HG02763 (cell line): ENCODE measurements at regions not wholly inside any gene's neighbourhood (a gene's known extent, or its start where the extent isn't known, plus 50 kb on each side); places are given as distances from the start of the nearest gene placed in this dataset.
"Not testable (repeated sequence)": the region's sequence is repeated elsewhere in the genome, so short reads cannot be mapped to it uniquely, and the experiment has no call there.

Experiments
- ATAC-seq: cut with Tn5 transposase; IDR thresholded peaks from one replicate; pipeline ENCODE4 v1.9.1; 2021; ENCODE audit warnings: mild to moderate bottlenecking, moderate library complexity; ENCODE audit not compliant: unreplicated experiment

DNA sequence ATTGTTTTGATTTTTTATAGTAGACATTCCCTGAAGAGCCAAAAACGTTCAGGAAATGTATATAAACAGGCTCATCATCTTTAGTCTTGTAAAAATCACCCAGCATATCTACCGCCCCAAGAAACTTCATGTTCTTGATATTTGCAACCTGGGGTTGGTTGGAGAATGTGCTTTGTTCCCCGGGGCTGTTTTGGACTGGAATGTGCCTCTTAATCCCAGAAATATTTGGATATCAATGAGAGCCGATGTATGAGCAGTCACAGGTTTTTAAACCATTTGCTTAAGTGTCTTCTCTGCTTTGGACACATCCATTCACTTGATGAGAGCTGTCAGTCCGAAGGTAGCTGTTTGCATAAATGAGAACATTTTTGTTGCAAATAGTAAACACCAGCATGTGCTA is 449.7 kb downstream of the PCDH7 start:
- no peak for ATAC-seq

DNA sequence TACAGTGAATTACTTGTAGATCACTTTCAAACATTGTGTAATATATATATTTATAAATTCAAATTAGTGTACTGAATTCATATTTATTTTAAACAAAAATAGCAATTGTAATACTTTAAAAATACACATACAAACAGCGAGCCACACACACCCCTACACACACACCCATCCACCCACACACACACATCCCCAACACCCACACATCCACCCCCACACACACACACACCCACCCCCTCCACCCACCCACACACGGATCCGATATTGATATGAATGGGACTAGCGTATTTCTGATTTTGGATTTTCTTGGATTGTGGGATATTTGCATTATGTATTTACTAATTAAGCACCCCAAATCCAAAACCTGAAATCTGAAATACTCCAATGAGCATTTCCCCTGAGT is 451.2 kb downstream of the PCDH7 start:
- no peak for ATAC-seq

DNA sequence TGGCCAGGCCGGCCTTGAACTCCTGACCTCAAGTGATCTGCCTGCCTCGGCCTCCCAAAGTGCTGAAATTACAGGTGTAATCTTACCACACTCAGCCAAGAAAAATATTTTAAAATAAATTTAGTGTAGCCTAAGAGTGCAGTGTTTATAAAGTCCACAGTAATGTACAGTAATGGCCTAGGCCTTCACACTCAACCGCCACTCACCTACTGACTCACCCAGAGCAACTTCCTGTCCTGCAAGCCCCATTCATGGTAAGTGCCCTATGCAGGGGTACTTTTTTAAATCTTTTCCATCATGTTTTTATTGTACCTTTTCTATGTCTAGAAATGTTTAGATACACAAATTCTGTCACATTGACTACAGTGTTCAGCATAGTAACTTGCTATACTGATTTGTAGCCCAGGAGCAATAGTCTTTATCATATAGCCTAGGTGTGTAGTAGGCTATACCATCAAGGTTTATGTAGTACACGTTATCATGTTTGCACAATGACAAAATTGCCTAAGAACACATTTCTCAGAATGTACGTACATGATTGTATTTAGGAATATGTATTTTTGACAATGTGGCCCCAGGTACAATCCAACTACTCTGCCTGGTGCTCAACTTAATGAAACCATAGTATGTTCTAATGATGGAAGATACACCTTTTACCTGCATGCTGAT is 455.2 kb downstream of the PCDH7 start:
- no peak for ATAC-seq

DNA sequence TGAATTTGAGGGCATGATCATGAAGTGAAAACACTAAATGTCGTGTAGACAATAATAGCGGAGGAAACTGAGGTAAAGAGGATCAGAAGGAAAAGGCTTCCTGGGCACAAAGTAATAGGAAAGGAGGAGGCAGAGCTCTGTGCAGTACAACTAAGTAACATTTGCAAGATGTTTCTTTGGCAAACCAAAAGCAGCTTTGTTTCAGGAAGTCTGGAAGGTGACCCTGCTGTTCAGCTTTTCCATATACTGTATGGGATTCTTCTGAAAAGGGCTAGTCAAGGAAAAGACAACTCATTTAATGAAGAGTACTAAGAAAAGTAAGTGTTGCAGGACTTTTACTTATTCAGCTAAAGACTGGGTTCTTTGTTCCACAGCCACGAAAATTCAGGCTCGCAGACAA is 463.1 kb downstream of the PCDH7 start:
- ATAC-seq, result no peak

DNA sequence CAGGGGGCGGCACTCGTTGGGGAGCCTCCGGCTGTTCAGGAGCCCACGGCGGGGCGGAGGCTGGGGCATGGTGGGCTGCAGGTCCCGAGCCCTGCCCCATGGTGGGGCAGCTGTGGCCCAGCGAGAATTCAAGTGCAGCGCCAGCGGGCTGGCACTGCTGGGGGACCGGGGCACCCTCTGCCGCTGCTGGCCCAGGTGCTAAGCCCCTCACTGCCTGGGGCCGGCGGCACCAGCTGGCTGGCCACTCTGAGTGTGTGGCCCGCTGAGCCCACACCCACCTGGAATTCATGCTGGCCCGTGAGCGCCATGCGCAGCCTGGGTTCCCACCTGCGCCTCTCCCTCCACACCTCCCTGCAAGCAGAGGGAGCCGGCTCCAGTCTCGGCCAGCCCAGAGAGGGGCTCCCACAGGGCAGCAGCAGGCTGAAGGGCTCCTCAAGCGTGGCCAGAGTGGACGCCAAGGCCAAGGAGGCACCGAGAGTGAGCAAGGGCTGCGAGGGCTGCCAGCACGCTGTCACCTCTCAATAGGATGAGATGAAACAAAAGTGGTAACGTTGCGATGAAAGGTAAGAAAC is 464.9 kb downstream of the PCDH7 start:
- ATAC-seq, result no peak

DNA sequence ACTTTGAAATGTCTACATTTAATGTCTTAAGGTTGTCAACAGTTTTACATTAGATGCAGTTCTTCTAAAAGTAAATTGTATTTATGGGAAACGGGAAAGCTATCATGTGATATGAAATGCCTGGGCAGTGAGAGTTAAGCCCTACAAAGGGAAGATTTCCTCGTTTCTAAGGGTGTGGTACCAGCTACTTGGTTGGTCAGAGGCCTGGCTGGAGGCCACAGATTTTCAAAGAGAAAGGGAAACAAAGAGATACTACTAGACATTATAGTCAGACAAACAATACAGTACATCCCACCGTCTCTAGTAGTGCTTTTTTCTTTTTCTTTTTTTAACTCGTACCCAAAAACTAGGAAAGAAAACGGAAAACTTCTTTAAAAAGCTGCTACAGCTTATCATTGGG is 467.8 kb downstream of the PCDH7 start:
- ATAC-seq, result no peak

DNA sequence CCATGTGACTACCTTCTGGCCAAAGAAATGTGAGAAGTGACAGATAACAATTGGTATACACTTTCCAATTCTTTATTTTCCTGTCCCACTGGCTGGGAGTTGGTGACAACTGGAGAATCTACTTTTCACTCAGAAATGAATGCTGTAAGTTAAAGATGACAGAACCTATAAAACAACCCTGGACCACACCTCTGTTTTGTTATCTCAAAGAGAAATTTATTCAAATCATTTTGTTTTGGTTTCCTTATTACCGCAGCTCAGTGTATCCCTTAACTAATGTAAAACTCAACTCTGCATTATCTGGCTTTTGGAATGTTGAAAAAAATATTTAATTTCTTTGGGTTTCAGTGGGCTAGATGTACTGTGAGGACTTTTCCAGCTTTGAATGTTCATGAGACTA is 469.8 kb downstream of the PCDH7 start:
- no peak for ATAC-seq

DNA sequence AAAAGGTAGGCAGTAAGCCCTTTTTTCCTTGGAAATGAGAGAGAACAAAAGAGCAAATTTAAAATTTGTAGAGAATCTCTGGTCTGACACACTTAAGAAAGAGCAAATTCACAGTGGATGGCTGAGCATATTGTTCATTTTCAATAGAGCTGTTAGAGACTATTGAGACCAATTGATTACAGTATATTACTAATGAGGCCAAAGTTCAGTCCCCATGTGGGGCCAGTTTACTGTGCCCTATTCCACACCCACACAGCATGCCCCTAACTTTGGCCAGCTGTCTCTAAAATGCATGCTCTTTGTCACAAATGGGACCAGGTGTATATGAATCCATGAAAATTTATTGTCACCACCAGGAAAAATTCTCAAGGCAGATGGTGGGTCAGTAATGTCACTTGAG is 470.5 kb downstream of the PCDH7 start:
- ATAC-seq, result no peak

DNA sequence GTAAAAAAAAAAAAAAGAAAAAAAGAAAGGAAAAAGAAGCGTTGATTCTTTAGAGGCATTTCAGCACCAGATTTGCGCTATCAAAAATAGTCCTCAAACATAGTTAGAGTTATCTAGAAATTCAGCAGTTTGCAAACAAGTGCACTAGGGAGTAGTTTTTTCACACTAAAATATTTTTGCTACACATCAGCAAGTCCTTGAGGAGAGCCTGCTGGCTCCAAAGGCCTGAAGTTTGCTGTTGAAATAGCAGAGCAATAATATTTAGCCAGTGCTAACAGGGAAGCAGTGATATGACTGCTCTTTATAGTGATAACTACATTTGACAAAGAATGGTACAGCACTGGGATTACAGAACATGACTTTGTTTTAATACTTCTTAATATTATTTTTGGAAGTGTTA is 472.2 kb downstream of the PCDH7 start:
- no peak for ATAC-seq

DNA sequence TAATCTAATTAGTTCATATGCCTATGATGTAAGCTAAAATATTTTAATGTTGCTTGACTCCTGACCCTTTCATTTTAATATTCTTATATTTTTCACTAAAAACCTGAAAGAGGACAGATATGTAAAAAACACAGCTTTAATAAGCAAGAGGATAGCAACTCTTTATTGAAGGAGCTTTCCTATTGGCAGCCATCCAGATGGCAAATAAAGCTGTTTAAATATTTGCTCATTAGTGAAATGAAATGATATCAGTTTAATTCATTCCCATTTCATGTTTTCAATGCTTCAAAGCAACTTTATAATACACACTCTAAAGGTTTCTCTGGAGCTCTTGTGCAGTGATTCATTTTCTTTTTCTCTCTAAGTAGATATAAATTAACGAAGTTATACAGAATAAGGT is 473.4 kb downstream of the PCDH7 start:
- no peak for ATAC-seq

DNA sequence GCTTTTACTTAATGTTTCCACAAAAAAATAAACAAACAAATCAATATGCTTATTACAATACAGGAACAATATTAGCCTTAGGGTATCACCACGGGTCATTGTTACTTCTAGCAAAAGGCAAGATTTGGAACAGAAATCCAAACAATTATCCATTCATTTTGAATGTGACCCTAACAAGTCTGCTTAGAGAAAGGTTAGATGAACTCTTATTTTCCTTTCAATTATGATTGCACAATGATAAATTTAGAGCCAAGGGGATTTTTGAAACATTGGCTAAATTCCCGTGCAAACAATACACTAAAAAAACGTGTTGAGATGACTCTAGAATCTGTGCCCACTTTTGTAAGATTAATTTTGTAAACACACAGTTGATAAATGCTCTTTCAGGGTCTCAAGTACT is 474.7 kb downstream of the PCDH7 start:
- no peak for ATAC-seq

DNA sequence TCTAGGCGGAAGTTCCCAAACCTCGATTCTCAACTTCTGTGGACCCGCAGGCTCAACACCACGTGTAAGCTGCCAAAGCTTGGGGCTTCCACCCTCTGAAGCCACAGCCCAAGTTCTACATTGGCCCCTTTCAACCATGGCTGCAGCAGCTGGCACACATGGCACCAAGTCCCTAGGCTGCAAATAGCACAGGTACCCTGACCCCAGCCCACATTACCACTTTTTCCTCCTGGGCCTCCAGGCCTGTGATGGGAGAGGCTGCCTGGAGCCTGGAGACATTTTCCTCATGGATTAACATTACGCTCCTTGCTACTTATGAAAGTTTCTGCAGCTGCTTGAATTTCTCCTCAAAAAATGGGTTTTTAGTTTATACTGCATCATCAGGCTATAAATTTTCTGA is 479.5 kb downstream of the PCDH7 start:
- ATAC-seq, result no peak

DNA sequence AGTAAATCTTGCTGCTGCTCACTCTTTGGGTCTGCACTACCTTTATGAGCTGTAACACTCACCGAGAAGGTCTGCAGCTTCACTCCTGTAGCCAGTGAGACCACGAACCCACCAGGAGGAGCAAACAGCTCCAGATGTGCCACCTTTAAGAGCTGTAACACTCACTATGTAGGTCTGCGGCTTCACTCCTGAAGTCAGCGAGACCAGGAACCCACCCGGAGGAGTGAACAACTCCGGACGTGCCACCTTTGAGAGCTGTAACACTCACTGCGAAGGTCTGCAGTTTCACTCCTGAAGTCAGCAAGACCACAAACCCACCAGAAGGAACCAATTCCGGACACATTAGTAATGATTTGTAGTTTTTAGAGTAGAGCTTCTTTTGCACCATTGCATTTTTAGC is 481.9 kb downstream of the PCDH7 start:
- ATAC-seq, result not testable (repeated sequence)

DNA sequence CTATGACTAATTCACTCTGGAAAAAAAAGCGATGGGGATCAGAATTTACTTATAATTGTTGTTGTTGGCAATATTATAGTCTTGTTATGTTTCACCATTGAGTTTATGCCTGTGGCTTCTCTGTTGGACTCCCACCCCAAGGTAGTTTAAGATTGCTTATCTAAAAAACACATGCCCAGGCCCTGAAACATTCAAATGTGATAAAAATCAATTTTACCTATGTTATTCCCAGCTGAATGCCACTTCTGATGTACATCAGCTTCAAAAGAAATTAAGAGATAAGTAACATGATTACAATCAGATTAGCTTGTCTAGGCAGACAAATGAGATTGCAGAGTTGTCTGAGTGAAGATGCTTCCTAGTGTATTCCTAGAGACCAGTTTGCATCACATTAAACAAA is 484.7 kb downstream of the PCDH7 start:
- no peak for ATAC-seq

DNA sequence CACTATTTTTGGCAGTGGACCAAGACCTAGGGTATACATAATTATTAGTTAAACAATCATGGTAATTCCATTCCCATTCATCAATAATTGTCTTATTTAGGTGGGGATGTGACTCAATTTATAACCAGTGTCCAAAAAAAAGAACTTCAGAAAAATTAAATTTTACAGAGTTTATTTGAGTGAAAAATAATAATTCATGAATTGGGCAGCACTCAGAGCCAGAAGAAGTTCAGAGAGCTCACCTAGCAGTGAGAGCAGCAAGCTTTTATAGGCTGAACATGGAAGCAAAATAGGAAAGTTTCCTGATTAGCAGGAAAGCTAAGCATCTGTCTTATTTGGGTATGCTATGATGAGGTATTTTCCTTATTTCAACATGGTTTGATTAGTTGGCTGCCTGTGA is 500.8 kb downstream of the PCDH7 start:
- ATAC-seq, result no peak

DNA sequence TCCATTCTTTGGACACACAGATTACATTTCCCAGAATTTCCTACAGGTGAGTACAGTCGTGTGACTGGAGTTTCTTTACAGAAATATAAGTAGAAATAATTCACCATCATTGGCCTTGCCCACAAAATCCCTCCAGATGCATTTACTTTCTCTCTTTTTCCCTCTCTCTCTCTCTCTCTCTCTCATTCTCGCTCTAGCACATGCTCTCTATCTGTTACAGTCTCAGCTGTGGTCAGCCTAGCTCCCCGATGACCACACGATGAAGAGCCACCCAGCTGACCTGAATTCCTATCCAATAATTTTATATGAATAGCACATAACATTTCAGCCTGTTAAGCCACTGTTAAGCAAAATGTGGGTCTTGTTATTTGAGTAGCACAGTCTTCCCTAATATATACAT is 507.9 kb downstream of the PCDH7 start:
- ATAC-seq, result no peak

DNA sequence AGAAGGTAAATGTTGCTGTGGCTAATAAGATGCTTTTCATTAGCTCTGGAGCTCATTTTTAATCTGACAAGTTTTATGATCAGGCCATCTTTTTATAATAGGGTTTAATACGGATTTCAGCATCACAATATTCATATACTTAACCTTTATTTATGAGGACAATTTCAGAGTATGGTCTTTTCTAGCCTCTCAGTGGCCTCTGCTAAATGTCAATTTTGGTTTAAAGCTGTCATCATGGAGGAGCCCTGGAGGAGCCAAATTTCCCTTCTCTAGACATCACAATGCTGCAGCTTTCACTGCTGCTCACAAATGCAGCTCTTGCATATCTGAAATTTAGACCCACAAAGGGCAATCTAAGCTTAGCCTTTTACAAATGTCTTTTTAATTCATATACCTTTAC is 510.4 kb downstream of the PCDH7 start:
- no peak for ATAC-seq

DNA sequence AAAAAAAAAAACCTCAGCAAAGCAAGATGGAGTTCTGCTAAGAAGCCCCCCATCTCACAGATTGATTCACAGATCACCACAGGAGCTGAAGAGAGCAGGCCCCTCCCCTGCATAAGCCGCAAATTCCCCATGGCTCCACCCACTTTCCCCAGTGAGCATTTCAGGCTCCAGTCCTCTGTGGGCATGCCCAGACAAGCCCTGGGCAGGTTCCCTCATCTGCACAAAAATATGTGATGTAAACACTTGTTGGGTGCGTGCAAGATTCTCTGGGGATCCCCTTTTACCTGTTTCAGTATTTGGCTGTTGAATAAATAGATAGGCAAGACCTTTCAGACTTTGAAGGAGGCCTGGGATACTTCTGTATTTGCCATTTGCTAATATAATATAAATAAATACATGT is 514.3 kb downstream of the PCDH7 start:
- ATAC-seq, result no peak

DNA sequence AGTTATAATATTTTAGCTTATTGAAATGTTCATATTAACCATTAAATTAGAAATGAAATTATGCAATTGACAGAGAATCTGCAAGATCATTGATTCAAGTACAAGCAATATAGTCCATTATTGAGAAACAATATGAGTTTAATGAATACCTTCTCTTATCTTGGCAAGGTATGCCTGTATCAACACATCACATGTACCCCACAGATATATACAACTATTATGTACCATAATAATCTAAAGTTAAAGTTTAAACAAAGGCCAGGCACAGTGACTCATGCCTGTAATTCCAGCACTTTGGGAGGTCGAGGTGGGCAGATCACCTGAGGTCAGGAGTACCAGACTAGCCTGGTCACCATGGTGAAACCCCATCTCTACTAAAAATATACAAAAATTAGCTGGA is 514.7 kb downstream of the PCDH7 start:
- no peak for ATAC-seq

DNA sequence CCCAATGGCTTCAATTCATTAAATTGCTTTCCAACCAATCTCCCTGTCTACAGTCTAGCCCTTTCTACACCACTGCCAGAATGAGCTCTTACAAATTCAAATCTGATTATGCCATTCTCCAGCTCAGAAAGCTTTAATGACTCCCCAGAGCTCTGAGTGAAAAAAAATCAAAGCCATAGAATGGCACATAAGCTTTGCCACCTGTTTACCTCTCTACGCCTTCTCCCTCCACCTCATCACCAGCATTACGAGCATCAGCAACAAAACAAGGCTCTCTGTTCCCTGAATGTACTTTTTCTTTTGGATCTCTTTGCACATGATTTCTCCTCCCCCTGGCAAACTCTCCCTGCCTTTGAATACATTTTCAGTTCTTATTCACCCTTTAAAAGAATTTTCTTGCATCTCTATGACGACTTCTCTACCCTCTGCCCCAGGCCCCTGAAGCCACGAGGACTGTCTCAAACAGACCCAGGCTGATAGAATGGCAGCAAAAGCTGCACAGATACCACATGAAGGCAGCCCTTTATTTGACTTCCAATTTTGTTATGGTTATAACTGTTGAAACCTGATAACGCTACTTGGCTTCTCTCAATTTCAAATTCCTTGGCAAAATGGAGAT is 516.0 kb downstream of the PCDH7 start:
- ATAC-seq, result no peak

DNA sequence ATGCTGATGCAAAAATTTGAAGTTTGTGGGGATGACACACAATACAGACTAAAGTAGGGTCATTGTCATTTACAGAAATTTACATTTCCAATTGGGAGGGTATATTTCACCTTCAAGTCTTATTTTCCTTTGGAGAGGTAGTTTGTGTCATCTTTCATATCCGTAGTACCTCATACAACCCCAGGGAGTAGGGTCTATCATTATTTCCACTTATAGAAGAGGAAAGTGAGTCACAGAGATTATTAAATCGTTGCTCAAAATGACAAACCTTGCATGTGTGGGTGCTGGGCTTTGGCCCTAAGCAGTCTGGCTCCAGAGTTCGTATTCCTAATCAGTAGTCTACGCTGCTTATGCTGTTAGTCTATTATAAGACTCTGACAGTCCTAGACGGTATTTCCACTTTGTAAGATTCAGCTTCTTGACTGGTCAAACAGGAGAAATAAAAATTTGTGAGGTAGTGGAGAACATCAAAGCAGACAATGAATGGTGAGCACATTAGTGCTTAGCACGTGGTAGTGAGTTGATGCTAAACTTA is 516.5 kb downstream of the PCDH7 start:
- ATAC-seq, result no peak

DNA sequence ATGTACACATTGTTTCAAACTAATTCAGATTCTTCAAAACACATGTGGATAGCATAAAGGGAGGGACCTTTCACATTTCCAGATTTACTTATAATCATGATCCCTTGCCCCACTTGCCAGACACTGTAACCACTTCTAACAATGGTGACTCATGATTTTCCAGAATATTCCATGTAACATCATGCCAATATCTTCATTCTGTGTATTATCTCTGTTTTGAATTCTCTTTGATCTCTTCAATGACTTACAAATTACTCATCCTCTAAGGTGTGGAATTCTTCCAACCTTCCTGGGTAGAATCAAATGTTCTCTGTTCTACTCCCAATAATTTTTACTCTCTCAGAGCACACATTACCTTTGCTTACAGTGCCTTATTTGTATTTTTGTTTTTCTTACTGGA is 517.1 kb downstream of the PCDH7 start:
- no peak for ATAC-seq

DNA sequence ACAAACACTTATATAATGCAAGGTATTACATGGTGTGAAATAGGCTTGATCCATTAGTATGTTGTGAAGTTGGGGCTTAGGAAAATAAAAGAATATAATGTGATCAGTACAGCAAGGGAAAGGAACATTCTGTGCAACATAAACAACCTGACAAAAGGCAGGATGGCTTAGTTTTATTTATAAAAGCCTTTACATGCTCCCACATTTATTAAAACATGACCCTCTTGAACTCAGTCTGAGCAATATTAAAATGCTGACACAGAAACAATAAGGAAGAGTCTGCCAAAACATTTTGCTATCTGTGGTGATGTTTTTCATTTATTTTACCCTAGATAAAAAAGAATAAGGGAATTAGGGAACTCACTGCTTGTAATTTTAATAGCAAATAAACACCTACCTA is 519.7 kb downstream of the PCDH7 start:
- no peak for ATAC-seq
